NCI-H2029 (cell line): ENCODE measurements at regions not wholly inside any gene's neighbourhood (a gene's known extent, or its start where the extent isn't known, plus 50 kb on each side); places are given as distances from the start of the nearest gene placed in this dataset.

Experiments used
- DNase-seq: peaks from one replicate; lab custom pipeline; 2025; lab: John Stamatoyannopoulos, UW

DNA sequence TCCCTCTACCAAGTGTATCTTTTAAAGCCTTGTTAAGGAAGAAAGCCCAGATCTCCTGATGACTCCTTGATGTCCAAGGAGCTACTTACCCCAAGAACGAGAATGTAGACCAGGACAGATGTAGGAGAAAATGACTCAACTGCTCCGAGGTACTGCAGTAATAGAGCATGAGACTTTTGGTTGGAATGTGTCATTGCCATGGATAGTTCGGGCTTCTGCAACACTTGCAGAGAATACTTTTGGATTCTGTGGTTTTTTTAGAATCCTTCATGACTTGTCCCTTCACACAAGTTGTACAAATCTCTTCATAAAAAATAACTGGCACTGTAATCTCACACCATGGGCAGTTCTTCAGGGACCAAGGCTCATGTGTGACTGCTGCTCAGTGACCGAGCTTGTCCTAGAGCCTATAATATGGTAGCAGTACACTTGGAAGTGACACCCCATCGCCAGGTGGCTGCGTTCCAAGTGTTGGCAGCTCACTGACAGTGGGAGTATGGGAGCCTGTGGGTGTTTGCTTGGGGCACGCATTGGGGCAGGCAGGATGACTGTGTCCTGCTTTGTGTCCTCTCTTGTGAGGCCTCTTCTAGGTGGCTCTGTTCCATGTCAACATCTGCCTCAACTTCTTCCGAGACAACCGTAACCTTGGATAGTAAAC, 87.9 kb upstream of the WDR1 start:
- no peak for DNase-seq

DNA sequence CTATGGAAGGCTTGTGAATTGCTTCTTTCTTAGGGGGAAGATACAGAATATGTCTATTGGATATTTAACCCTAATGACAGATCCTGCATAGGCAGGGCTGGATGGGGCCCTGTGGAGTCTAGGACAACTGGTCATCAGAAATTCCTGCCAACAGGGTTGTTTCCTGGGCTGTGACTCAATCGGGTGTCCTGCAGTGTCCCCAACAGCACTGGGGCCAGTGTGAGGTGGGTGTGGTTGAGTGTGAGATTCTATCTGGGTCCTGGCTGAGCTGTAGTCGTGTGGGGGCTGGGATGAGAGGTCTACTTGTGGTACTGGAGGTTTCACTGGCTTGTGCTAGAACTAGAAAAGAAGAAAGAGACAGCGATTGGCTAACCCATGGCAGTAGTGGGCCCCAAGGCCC, 87.3 kb upstream of the WDR1 start:
- DNase-seq: no peak

GRCh38 chr4:10201381-10202223, 85.0 kb upstream of the WDR1 start:
- no peak for DNase-seq

DNA sequence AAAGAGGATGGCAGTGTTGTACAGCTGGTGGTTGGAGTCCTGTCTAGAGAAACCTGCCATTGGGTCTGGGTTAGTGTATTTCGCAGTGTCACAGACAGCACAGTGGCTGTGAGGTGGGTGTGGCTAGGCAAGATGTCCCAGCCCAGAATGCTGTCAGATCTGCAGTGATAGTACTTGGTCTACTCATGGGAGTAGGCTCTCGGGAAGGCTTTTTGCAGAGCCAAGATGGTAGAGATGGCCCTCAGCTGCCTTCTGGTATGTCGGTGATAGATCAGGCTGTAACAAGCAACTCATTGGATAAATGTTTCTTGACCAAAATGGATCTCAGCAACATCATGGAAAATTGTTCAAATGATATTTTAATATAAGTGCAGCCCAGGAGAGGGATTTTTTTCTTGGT, 84.3 kb upstream of the WDR1 start:
- DNase-seq: no peak

DNA sequence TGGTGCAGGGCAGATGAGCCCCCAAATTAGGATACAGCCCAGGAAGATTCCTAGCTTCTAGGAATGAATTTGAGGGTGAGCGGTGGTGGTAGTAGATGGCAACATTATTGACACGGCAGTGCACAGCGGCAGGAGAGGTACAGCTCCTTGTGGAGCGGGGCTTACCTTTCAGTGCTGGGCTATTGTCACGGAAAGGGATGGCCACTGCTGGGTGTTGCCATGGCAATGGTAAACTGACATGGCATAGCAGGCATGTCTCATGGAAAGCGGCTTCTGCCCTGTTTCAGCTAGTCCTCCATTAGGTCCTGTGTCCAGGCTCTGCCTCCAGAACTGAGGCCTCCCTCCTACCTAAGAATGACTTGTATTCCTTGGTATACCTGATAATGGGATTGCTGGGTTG, 81.8 kb upstream of the WDR1 start:
- no peak for DNase-seq

- DNase-seq: no peak
Measured at GRCh38 chr4:10197952-10198351, 81.4 kb upstream of the WDR1 start.

GRCh38 chr4:10196191-10196590, 79.6 kb upstream of the WDR1 start:
- no peak for DNase-seq

- no peak for DNase-seq
Measured at GRCh38 chr4:10192331-10192730, 75.7 kb upstream of the WDR1 start.

DNA sequence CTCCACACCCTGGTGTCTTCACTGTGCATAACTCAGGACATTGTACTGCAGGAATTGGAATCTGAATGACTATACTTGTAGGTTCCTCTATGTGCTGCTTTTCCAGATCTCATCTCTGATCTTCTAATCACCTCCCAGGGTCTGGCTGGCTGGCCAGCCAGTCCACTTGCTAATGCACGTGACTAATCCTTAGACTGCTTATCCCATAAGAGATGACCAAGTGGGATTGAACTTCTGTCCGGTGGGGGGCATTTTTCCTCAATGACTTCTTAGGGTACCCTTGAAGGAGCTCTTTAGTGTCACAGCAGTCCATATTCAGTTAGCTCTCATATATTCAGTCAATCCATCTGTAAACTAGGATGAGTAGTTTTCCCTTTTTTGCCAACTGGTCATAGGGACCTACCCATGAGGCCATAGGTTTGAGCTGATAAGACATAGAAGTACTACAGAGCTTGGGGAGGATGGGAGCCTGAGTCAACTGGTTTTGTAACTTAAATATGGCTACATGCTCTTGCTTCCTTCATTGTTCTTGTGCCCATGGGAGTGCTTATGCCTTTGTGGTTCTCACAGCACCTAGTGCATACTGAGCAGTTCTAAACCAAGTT, 71.9 kb upstream of the WDR1 start:
- DNase-seq: no peak

DNA sequence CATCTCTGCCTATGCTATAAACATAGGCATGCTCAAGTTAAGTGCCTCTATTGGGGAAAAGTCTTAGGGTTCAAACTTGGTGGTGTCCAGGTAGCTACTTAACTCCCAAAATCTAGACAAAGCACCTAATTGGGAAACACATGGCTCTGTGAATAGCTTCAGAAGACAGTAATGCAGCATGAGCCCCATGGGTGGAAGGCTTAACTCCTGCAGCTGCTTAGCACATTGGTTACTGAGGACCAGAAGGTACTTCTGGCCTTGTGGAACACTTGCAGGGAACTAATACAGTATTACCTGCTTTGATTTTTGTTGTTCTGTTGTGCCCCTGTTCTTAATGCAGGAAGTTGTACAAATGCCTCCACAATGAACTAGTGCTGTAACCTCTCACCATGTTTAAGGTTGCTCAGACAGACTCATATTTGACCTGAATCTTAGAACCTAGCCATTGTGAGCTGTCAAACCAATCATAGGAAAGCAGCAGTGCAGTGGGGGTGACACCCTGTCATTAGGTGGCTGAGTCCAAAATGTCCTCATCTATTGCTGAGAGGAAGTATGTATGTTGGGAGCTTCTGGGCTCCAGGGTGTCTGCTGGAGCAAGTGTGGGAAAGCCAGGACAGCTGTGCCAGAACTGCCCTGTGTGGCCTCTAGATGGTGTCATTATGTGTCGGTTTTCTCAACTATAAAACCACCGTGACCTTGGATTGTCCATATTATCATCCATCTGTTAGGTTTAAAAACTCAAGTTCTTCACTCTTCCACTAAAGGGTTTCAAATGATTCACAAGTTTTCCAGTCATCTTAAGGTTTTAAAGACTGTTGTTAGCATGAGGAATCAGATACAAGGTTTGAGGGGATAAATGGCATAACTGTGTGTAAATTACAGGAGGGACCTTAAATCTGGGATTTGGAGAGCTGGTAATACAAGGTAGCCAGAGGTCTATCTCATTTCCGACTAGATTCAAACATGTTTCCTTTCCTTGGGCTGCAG, 69.9 kb upstream of the WDR1 start:
- DNase-seq: no peak

- no peak for DNase-seq
Measured at GRCh38 chr4:10185518-10186227, 69.1 kb upstream of the WDR1 start.

DNA sequence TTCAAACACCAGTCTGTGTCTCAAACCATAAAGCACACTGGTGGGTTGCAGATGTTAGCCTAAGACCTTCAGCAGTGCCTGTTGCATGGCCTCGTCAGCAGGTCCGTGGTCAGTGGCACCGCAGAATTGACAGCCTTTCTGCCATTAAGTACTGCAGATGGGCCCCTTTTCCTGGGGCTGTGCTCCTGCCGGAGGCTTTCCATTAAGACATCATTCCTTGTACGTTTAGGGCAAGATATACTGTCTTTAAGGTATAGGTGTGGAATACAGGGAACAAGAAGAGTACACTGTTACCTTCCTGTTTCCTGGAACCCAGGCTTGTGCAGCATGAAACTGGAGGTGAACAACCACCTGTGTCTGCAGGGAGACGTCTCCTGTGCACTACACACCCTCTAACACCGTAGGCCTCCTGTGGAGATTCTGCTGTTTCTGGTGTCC, 67.9 kb upstream of the WDR1 start:
- DNase-seq: no peak

DNA sequence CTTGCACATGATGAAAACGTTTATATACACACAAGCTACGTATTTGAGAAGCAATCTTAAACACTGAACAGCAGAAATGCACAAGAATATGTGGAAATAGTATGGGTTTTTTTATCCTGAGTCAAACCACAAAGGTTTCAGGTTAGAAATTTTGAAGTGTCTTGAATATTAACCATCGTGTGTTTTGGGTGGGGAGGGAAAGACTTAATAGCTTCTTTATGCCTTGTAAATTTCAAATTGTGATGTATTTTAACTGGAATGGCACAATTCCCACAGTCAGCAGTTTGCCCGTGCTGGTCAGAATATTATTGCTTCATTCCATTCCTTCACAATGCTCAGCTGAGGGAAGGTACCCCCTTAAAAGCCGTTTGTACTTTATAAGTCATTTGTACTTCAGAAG, 67.4 kb upstream of the WDR1 start:
- no peak for DNase-seq

DNA sequence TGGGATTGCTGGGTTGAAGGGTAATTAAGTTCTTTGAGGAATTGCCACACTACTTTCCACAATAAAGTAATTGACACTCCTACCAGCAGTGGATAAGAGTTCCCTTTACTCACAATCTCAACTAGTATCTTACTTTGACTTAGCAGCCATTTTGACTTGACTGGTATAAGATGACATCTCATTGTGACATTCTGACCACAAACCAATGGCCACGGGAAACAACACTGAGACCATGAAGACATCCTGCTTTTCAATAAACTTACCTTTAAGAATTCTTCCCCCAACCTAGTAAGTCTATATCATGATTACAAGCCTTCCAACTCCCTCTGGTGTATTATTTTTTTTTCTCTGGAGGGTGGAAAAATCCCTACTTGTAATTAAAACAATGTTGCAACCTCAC, 66.9 kb upstream of the WDR1 start:
- DNase-seq: no peak

DNA sequence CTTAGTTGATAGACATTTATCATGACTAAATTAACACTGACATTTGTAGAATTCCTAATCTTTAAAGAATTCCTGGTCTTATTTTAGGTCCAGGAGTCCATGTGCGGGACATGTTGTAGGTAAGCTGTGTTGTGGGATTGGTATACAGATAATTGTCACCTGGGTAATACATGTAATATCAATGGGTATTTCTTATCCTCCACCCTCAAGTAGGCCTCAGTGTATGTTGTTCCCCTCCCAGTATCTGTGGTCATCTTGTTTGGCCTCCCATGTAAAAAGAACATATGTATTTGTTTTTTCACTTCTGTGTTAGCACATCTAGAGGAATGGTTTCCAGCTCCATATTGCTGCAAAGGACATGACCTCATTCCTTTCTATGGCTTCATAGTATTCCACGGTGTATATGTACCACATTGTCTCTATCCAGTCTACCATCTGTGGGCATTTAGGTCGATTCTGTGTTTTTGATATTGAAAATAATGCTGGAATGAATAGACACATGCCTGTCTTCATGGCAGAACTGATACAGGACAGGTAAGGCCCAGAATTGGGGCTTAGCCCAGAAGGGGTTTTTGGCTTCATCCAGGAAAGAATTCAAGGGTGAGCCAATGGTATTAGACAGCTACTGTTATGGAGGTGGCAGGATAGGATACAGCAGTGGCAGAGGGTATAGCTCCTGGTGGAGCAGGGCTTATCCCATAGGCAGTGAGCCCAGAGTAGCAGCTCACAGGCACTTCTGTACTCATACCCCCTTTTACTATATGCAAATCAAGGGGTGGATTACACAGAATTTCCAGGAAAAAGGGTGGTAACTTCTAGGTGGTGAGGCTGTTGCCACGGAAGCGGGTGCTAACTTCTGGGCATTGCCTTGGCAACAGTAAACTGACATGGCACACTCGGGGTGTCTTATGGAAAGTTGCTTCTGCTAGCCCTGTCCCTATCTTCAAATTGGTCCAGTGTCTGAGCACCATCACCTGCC, 66.1 kb upstream of the WDR1 start:
- no peak for DNase-seq

GRCh38 chr4:10181745-10182445, 65.3 kb upstream of the WDR1 start:
- DNase-seq: no peak

DNA sequence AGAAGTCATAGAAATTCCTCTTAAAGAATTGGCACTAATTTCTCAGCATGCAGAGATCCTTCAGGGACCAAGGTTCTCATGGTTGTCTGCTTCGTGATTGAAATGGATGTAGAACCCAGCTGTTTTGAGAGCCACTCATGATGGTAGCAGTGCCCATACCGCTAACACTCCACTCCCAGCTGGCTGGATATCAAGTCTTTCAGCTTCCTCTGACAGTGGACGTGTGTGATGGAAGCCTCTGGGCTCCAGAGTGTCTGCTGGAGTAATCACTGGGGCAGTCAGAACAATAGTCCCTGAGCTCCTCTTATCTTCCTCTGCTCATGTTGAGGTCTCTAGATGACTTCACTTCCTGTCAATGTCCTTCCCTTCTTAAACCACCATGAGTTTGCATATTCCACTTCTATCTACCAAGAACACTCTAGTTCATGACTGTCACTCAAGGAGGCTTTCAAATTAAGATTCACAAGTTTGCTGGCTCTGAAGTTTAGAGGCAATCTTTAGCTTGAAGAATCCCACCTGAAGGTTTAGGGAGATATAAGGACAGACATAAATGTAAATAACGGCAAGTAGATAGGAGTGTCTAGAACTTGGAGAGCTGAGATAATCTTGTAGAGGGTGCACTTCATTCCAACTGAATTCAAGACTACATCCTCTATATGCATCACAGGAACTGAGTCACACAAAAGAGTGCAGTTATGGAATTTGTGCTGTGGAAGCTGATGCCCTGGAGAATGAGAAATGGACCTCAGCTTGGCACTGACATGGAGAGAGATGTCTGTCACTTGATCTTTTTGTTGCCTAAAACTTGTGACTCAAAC, 64.5 kb upstream of the WDR1 start:
- DNase-seq: peak; percentile 86

DNA sequence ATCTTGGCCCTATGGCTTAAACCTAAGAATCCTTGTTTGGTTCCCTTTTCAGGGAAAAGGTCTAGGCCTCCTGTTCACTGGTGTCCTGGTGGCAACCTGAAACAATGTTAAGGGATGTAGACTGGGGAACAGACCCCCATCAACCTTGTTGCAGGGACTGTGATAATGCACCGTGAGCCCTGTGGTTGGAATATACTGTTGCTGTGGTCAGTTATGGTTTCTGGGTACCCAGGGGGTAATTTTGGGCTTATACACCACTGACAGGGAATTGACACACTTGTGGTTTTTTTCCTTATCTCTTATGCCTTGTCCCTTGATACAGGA, 64.0 kb upstream of the WDR1 start:
- no peak for DNase-seq
